ENCODE measurements at regions not wholly inside any gene's neighbourhood (a gene's known extent, or its start where the extent isn't known, plus 50 kb on each side); places are given as distances from the start of the nearest gene placed in this dataset.

DNA sequence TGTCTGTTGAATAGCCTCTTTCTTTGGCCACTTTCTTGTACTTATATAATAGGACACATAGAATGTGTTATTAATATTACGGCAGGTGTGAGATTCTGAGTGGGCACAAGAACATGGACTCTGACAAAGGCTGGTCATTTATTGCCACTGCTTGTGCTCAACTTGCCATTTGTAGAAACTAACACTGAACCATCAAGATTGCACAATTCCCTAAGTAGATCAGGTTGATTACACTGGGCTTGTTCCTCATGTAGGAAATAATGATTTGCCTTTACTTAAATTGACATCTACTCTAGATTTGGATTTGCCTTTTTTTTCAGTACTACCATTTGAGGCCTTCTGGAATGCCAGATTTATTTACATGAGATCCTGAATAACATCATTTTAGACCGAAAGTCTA is 342.7 kb upstream of the CWC22 start:
- DNase-seq, result no peak

- DNase-seq, result no peak
Measured at GRCh38 chr2:180343528-180344345, 336.6 kb upstream of the CWC22 start.

DNA sequence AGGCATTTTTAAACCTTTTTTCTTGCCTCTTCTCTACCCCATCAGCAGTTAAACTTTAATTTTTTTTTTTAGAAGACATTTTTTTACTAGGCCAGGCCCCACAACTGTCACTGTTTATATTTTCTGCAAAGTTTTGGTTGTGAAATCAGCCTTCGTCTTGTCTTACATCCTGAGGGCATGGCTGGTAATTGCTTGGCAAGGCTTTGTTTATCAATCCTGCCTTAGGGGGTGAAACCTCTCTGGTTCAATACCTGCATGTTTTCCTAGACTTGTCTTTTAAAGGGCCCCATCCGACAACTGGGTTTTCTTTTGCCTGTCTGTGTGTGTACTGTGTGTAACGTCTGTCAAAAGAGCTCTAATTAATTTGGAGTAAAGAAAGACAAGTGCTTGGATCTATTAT is 330.0 kb upstream of the CWC22 start:
- DNase-seq, result no peak

DNA sequence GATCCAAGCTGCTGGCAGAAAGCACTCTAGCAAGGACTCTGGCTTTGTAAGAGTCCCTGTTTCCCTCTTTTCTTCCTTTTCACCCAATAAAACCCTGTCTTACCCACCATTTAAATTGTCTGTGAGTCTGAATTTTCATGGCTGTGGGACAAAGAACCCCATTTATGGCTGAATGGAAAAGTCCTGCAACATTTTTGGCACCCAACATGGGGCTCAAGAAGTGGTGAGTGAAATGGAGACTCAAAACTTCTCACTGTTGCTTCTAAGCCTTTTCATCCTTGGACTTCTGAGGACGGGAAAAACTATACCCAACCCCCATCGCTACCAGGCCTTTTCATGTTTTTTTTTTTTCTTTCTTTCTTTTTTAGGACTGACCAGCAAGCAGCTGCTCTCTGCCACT is 329.5 kb upstream of the CWC22 start:
- no peak for DNase-seq

DNA sequence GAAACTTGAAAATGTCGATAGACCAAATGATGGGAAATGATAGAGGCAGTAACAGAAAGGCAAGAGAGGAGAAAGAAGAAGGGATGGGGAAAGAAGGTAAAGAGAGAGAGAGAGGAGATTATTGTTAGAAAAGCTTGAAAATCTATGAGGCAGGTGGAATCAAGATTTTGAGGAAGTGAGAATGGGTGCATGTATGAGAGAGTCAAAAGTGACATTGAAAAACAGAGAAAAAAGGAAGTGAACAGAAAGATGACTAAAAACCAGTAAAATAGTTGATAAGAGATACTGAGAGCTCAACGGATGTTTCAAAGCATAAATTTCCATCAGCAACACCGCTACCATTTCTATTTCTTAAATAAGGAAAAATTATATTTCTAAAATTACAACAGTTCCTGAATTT is 327.4 kb upstream of the CWC22 start:
- no peak for DNase-seq

GRCh38 chr2:180328795-180329422 is 321.8 kb upstream of the CWC22 start:
- no peak for DNase-seq

DNA sequence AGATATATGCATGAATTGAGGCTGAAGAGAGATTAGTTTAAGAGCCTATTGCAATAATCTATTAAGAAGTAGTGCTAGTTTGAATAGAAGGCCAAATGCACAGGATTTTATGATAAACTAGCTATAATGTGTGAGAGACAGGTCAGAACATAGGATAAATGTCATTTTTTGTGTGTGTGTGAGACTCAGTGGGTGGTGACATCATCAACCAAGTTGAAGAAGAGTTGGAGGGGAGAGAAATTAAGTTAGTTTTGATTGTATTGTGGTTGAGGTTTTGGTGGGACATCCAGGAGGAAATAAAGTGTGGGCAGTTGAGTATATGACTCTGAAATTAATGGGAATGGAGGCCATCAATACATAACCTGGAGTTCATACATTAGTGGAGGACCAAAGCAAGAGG is 320.1 kb upstream of the CWC22 start:
- DNase-seq, result no peak

DNA sequence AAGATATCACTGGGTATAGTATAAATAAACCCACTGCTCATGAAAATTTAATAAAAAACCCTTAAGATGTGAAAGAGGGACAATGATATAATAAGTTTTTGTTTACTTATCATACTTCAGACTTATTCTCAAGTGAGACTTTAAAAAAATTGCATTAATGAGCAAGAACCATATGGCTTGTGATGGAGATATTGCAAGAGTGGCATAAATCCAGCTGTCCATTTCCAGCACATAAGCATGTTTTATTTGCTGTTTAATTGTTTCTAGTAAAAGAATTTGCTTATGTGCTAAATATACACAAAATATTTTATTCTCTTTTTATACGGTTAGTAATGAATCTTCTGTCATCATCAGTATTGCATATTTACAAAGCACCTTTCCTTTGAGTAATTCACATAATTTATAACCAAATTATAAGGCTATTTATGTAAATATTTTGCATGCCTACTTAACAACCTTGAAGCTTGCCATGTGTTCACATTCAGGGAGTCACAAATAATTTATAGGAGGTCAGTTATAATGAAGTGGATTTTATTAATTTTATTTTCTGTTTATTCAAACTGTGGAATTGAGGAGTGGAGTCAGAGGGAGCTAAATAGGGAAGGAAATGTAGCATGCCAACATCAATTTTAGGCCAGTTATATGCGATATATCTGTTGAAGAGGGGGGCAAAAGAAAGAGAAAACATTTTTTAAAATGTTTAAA is 318.5 kb upstream of the CWC22 start:
- DNase-seq, result no peak

- DNase-seq, result no peak
Measured at GRCh38 chr2:180324182-180324581, 317.1 kb upstream of the CWC22 start.

GRCh38 chr2:180322781-180323180 is 315.7 kb upstream of the CWC22 start:
- DNase-seq, result no peak

DNA sequence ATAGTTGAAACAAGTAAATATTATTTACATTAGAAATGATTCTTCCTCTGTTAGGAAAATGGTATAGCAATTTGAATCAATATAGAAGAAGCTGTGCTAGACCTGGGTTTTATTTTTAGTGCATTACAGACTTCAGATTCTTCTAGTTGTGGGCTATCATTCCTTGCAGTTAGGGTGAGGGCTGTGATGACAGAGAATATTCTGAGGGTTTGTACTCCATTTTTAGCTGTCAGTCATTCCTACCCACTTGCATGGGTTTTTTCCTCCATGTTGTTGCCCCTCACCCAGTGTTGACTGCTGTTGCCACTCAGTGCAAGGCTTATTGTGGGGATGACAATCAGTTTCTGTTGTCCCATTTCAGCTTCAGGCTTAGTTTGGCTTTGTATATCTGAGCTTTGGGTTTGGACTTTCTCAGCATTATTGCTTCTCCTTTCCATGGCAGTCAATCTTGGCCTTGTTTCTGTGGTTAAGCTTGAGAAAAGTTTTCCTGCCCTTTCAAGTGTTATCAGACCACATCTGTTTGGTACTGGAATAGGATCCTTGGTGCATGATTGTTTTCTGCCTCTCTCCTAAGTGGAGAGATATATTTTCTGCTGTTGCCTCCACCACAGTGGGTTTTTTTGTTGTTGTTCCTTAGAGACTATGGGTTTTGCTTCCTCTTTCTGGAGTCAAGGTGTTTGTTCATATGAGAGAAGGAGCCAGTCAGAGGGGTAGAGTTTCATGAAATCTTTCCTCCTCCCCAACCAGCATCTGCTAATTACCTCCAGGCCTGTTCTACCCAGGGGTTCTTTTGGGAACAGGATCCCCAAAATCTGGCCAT is 312.7 kb upstream of the CWC22 start:
- no peak for DNase-seq

DNA sequence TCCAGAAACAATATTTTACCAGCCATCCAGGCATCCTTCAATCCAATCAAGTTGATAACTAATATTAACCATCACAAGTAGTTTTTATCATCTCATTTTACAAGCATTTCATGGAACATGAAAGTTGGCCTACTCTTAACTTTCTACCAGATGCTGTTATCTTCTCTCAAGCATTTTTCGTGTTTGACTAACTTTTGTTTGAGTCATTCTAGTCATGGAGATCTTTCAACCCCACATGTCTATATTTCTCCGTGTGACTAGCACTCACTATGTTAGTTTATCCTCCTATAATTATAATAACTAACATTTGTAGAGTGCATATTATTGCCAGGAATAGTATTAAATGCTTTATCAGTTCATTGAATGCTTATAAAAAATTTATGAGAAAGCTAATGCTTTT is 307.0 kb upstream of the CWC22 start:
- DNase-seq, result no peak

- no peak for DNase-seq
Measured at GRCh38 chr2:180312542-180312941, 305.4 kb upstream of the CWC22 start.

- no peak for DNase-seq
Measured at GRCh38 chr2:180307096-180307495, 300.0 kb upstream of the CWC22 start.

- no peak for DNase-seq
Measured at GRCh38 chr2:180306346-180306745, 299.2 kb upstream of the CWC22 start.

GRCh38 chr2:180291552-180292421 is 284.7 kb upstream of the CWC22 start:
- no peak for DNase-seq

GRCh38 chr2:180291060-180291459 is 284.0 kb upstream of the CWC22 start:
- no peak for DNase-seq

DNA sequence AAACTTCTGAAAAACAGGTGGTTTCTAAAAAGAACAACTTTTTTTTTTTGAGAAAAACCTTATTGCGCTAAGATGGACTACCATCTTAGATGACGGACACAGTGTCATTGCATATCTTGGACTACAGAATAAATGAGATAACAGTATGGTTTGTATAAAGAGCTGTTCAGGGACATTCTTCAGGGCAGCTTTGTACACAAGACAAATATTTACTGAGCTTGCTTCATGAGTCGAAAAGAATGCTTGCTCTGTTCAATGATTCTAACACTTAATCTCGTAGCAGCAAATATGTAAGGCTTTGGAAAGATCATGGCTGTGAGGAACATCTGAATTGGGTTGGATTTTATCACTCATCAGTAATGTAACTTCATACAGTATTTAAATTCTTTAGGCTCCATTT is 282.5 kb upstream of the CWC22 start:
- DNase-seq, result no peak

GRCh38 chr2:180279581-180279980 is 272.5 kb upstream of the CWC22 start:
- no peak for DNase-seq

- DNase-seq, result no peak
Measured at GRCh38 chr2:180276733-180277132, 269.6 kb upstream of the CWC22 start.

GRCh38 chr2:180268006-180268405 is 260.9 kb upstream of the CWC22 start:
- DNase-seq, result no peak

DNA sequence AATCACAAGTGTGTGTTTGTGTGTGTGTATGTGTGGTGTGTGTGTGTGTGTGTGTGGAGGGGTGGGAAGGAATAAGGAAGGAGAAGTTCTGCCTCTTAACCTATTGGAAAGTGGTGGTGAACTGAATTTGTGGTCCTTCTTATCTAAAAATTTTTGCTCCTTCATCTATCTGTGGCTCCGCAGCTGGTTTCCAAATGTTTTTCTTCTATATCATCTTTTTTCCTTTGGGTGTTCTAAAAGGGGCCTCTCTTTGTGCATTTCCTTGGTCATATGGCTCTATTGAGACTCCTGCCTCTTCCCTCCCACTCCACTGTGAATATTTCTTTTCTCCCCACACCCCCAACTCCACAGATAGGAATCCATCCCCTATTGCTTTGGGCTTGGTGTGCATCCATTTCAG is 254.9 kb upstream of the CWC22 start:
- DNase-seq, result no peak

All from NCI-H1436 treated with DMSO at 0.1 percent for 48 hours (cell line).